Activated naive CD4-positive, alpha-beta T cell treated with anti-CD3 and anti-CD28 coated beads, Interleukin-2, amount 10 ng/mL, durations not matched to agents 7 days and 5 days (primary cell): ENCODE measurements at regions not wholly inside any gene's neighbourhood (a gene's known extent, or its start where the extent isn't known, plus 50 kb on each side); places are given as distances from the start of the nearest gene placed in this dataset.

Source experiments
- CTCF ChIA-PET: fragments of 350-600 bp; sonication (Branson Sonifier 250); formaldehyde crosslinking; loops from one replicate; lab custom pipeline; 2021; ENCODE audit warnings: antibody characterized with exemption; lab: Charles Lee
- DNase-seq: peaks from one replicate; pipeline ENCODE4 v3.0.0-alpha.2; 2020
- H3K27ac Mint-ChIP-seq: one replicate; pipeline ENCODE4 v1.8.0; 2021; ENCODE audit warnings: mild to moderate bottlenecking, moderate library complexity, mixed read lengths
- H3K27me3 Mint-ChIP-seq: one replicate; pipeline ENCODE4 v1.8.0; 2021; ENCODE audit warnings: mild to moderate bottlenecking, mixed read lengths
- H3K36me3 Mint-ChIP-seq: one replicate; pipeline ENCODE4 v1.8.0; 2021; ENCODE audit warnings: mixed read lengths
- H3K4me1 Mint-ChIP-seq: one replicate; pipeline ENCODE4 v1.8.0; 2021; ENCODE audit warnings: mixed read lengths
- H3K4me3 Mint-ChIP-seq: one replicate; pipeline ENCODE4 v1.8.0; 2021; ENCODE audit warnings: mild to moderate bottlenecking, moderate library complexity, mixed read lengths
- H3K9me3 Mint-ChIP-seq: one replicate; pipeline ENCODE4 v1.8.0; 2021; ENCODE audit warnings: mixed read lengths

GRCh38 chr13:50629497-50629896 is 214.0 kb downstream of the DLEU7 start:
- no peaks in the 10 kb centered on the region for H3K36me3 Mint-ChIP-seq
- no peaks in the 10 kb centered on the region for H3K9me3 Mint-ChIP-seq
- no peak overlapping the region for H3K27ac Mint-ChIP-seq
- no peaks in the 10 kb centered on the region for H3K4me1 Mint-ChIP-seq
- H3K4me3 Mint-ChIP-seq = no peak overlapping the region
- DNase-seq = no peak
- peaks cover 14% of the 10 kb centered on the region for H3K27me3 Mint-ChIP-seq
- CTCF ChIA-PET = no interaction called here

DNA sequence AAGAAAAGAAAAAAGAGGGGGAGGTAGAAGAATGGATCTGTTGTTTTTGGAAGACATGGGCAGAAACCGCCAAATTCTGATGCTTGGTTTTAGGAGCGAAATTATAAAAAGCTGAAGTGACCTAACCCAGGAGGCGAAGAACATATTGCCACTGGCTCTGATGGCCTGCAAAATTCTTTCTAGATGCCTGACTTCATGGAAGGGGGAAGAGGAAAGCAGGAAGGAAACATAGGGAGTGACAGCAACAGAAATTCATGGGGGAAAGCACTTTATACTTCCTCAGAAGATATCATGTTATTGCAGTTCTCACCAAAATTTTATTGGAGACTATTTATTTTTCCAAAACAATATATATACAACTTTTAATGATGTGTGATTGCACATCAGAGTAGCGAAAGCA is 213.5 kb downstream of the DLEU7 start:
- CTCF ChIA-PET = no interaction called here
- H3K27ac Mint-ChIP-seq = no peak overlapping the region
- H3K4me1 Mint-ChIP-seq = no peaks in the 10 kb centered on the region

GRCh38 chr13:50631041-50631440 is 212.5 kb downstream of the DLEU7 start:
- Mint-ChIP-seq H3K4me3 (no peak overlapping the region), H3K9me3 (no peaks in the 10 kb centered on the region), H3K27ac (no peak overlapping the region), H3K27me3 (peaks cover 14% of the 10 kb centered on the region), H3K36me3 (no peaks in the 10 kb centered on the region), H3K4me1 (no peaks in the 10 kb centered on the region)
- no peak for DNase-seq
- CTCF ChIA-PET = no interaction called here

More for the DNA sequence above, 213.5 kb downstream of the DLEU7 start:
- H3K9me3 Mint-ChIP-seq = no peaks in the 10 kb centered on the region
- H3K27me3 Mint-ChIP-seq = peaks cover 14% of the 10 kb centered on the region
- DNase-seq = no peak
- H3K36me3 Mint-ChIP-seq = no peaks in the 10 kb centered on the region
- H3K4me3 Mint-ChIP-seq = no peak overlapping the region

DNA sequence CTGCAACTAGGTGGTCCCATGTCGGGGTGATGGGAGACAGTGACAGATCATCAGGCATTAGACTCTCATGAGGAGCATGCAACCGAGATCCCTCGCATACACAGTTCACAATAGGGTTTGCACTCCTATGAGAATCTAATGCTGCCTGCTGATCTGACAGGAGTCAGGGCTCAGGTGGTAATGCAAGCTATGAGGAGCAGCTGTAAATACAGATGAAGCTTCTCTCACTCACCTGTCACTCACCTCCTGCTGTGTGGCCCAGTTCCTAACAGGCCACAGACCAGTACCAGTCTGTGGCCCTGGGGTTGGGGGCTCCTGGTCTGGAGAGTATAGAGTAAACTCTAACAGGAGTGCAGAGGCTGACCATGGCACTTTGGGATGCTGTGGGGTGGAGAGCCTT is 209.2 kb downstream of the DLEU7 start:
- no peak for DNase-seq
- no peak overlapping the region for H3K27ac Mint-ChIP-seq
- CTCF ChIA-PET = no interaction called here
- no peak overlapping the region for H3K4me3 Mint-ChIP-seq
- no peaks in the 10 kb centered on the region for H3K9me3 Mint-ChIP-seq
- H3K27me3 Mint-ChIP-seq = peaks cover 14% of the 10 kb centered on the region
- no peaks in the 10 kb centered on the region for H3K36me3 Mint-ChIP-seq
- no peaks in the 10 kb centered on the region for H3K4me1 Mint-ChIP-seq

- Mint-ChIP-seq H3K36me3 (no peaks in the 10 kb centered on the region), H3K27me3 (peaks cover 14% of the 10 kb centered on the region), H3K9me3 (no peaks in the 10 kb centered on the region), H3K4me1 (no peaks in the 10 kb centered on the region), H3K27ac (no peak overlapping the region), H3K4me3 (no peak overlapping the region)
- DNase-seq = no peak
- CTCF ChIA-PET = no interaction called here
Observed at GRCh38 chr13:50635504-50635903, 208.0 kb downstream of the DLEU7 start.

- H3K9me3 Mint-ChIP-seq = no peaks in the 10 kb centered on the region
- no peak overlapping the region for H3K4me3 Mint-ChIP-seq
- CTCF ChIA-PET = no interaction called here
- H3K27ac Mint-ChIP-seq = no peak overlapping the region
- no peak for DNase-seq
- H3K36me3 Mint-ChIP-seq = no peaks in the 10 kb centered on the region
- peaks cover 11% of the 10 kb centered on the region for H3K27me3 Mint-ChIP-seq
- H3K4me1 Mint-ChIP-seq = no peaks in the 10 kb centered on the region
Observed at GRCh38 chr13:50636007-50636704, 207.3 kb downstream of the DLEU7 start.

GRCh38 chr13:50643060-50643459 is 200.4 kb downstream of the DLEU7 start:
- no peak overlapping the region for H3K4me3 Mint-ChIP-seq

DNA sequence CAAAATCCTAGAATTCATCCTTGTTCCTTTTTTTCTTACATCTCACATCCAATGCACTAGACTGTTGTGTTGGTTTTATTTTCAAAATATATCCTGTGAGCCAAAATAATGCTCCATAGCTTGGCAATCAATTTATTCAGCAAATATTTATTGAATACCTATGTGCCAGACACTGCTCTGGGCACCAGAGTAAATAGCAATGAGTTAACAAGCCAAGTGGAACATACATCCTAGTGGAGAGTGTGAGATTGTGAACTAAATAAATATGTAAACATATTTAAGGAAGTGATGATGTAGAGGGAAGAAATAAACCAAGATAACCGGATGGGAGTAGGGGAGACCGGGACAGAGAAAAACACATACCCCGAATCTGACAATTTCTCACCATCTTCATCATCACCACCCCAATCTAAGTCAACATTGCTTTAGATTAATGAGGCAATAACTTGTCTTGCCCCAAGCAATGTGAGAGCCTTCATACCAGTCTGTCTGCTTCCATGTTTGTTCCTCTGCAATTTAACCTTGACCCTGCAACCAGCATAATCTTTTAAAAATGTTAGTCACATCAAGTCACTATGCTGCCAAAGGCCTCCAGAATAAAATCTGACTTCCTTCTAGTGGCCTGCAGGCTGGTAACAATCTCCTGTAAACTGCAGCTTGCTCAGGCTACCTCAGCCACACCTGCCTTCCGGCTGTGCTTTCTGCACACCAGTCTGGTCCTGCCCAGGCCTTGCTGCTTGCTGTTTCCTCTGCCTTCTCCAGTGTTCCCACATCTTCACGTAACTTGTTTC is 199.2 kb downstream of the DLEU7 start:
- peaks cover 11% of the 10 kb centered on the region for H3K27me3 Mint-ChIP-seq
- H3K4me1 Mint-ChIP-seq = no peaks in the 10 kb centered on the region
- no peak for DNase-seq
- H3K9me3 Mint-ChIP-seq = no peaks in the 10 kb centered on the region
- no peak overlapping the region for H3K27ac Mint-ChIP-seq
- CTCF ChIA-PET = no interaction called here
- no peaks in the 10 kb centered on the region for H3K36me3 Mint-ChIP-seq
- no peak overlapping the region for H3K4me3 Mint-ChIP-seq

More at GRCh38 chr13:50643060-50643459, 200.4 kb downstream of the DLEU7 start:
- H3K9me3 Mint-ChIP-seq = no peaks in the 10 kb centered on the region
- no peaks in the 10 kb centered on the region for H3K4me1 Mint-ChIP-seq
- peaks cover 11% of the 10 kb centered on the region for H3K27me3 Mint-ChIP-seq
- no peak for DNase-seq
- H3K36me3 Mint-ChIP-seq = no peaks in the 10 kb centered on the region
- CTCF ChIA-PET = no interaction called here
- H3K27ac Mint-ChIP-seq = no peak overlapping the region

GRCh38 chr13:50645092-50645491 is 198.4 kb downstream of the DLEU7 start:
- no peak overlapping the region for H3K27ac Mint-ChIP-seq
- H3K9me3 Mint-ChIP-seq = no peaks in the 10 kb centered on the region
- CTCF ChIA-PET = no interaction called here
- no peaks in the 10 kb centered on the region for H3K4me1 Mint-ChIP-seq
- DNase-seq = no peak
- H3K36me3 Mint-ChIP-seq = no peaks in the 10 kb centered on the region
- H3K27me3 Mint-ChIP-seq = peaks cover 11% of the 10 kb centered on the region
- no peak overlapping the region for H3K4me3 Mint-ChIP-seq

GRCh38 chr13:50646070-50646469 is 197.4 kb downstream of the DLEU7 start:
- H3K4me3 Mint-ChIP-seq = no peak overlapping the region
- H3K9me3 Mint-ChIP-seq = no peaks in the 10 kb centered on the region
- CTCF ChIA-PET = no interaction called here
- H3K27ac Mint-ChIP-seq = no peak overlapping the region
- peaks cover 16% of the 10 kb centered on the region for H3K27me3 Mint-ChIP-seq
- H3K4me1 Mint-ChIP-seq = no peaks in the 10 kb centered on the region
- no peak for DNase-seq
- no peaks in the 10 kb centered on the region for H3K36me3 Mint-ChIP-seq

DNA sequence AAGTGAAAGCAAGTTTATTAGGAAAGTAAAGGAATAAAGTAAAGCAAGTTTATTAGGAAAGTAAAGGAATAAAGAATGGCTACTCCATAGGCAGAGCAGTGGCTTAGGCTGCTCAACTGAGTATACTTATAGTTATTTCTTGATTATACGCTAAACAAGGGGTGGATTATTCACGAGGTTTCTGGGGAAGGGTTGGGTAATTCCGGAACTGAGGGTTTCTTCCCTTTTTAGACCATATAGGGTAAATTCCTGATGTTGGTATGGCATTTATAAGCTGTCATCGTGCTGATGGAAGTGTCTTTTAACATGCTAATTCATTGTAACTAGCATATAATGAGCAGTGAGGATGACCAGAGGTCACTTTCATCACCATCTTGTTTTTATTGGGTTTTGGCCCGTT is 194.3 kb downstream of the DLEU7 start:
- CTCF ChIA-PET = no interaction called here
- no peaks in the 10 kb centered on the region for H3K36me3 Mint-ChIP-seq
- H3K27ac Mint-ChIP-seq = no peak overlapping the region
- peaks cover 26% of the 10 kb centered on the region for H3K27me3 Mint-ChIP-seq
- DNase-seq = no peak
- no peaks in the 10 kb centered on the region for H3K4me1 Mint-ChIP-seq
- no peak overlapping the region for H3K4me3 Mint-ChIP-seq
- no peaks in the 10 kb centered on the region for H3K9me3 Mint-ChIP-seq

- CTCF ChIA-PET = no interaction called here
- DNase-seq = no peak
- no peaks in the 10 kb centered on the region for H3K9me3 Mint-ChIP-seq
- H3K36me3 Mint-ChIP-seq = no peaks in the 10 kb centered on the region
- H3K27me3 Mint-ChIP-seq = peaks cover 30% of the 10 kb centered on the region
- no peak overlapping the region for H3K4me3 Mint-ChIP-seq
- no peaks in the 10 kb centered on the region for H3K4me1 Mint-ChIP-seq
- H3K27ac Mint-ChIP-seq = no peak overlapping the region
Observed at GRCh38 chr13:50650592-50651504, 192.6 kb downstream of the DLEU7 start.

DNA sequence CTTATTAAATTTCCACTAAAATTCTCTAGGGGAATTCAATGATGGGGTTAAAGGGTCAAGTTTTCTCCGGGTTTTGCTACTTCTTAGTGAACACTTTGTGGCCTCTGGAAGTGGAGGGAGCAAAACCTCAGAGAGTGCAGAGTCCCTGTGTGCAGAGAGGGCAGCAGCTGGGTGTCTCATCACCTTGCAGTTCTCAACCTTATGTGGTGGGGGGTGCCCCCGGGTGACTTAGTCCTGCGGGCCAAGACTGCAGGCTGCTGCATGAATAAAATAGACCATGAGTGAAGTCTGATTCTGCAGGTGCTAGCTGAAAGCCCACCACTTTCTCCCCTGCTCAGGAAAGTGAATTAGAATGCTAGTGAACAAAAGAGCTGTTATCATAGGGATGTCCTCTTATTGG is 191.6 kb downstream of the DLEU7 start:
- no peaks in the 10 kb centered on the region for H3K36me3 Mint-ChIP-seq
- DNase-seq = no peak
- CTCF ChIA-PET = interaction anchor here (1.6 kb wide), 1 partner anchor 418 kb away, joined by 3 read pairs; no protein-coding TSS in a partner anchor
- H3K27ac Mint-ChIP-seq = no peak overlapping the region
- H3K4me3 Mint-ChIP-seq = no peak overlapping the region
- H3K27me3 Mint-ChIP-seq = peaks cover 35% of the 10 kb centered on the region
- no peaks in the 10 kb centered on the region for H3K4me1 Mint-ChIP-seq
- H3K9me3 Mint-ChIP-seq = no peaks in the 10 kb centered on the region

DNA sequence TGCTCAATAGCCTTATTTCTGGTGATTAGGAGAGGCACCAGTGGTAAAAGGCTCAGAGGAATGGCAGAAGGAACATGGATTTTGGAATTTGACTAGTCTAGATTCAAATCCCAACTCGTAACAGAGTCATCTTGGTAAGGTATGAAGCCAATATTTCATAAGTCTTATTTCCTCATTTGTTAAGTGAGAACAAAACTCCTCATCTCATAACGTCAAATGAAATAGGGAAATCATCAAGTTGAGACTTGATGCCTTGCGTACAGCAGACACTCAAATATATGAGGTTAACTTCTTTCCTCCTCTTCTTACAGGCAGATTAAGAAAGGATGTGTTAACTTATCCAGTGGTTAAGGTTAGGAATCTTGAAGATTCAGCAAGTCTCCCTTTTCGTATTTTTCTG is 189.2 kb downstream of the DLEU7 start:
- CTCF ChIA-PET = no interaction called here
- Mint-ChIP-seq H3K27me3 (peaks cover 34% of the 10 kb centered on the region), H3K4me3 (no peak overlapping the region), H3K9me3 (no peaks in the 10 kb centered on the region), H3K27ac (no peak overlapping the region), H3K4me1 (no peaks in the 10 kb centered on the region), H3K36me3 (no peaks in the 10 kb centered on the region)
- no peak for DNase-seq
